BLaER1 (cell line): ENCODE measurements at regions not wholly inside any gene's neighbourhood (a gene's known extent, or its start where the extent isn't known, plus 50 kb on each side); places are given as distances from the start of the nearest gene placed in this dataset.
"Not testable (repeated sequence)": the region's sequence is repeated elsewhere in the genome, so short reads cannot be mapped to it uniquely, and the experiment has no call there.

ENCODE experiments used
- H3K27ac ChIP-seq: shearing (Covaris generic); formaldehyde crosslinking; 2 replicates; pipeline ENCODE4 v1.8.1; 2022
- H3K27me3 ChIP-seq: shearing (Covaris generic); formaldehyde crosslinking; 2 replicates; pipeline ENCODE4 v1.8.1; 2022
- H3K36me3 ChIP-seq: shearing (Covaris generic); formaldehyde crosslinking; 2 replicates; pipeline ENCODE4 v1.8.1; 2022
- H3K4me1 ChIP-seq: shearing (Covaris generic); formaldehyde crosslinking; 2 replicates; pipeline ENCODE4 v1.8.1; 2022
- H3K4me2 ChIP-seq: shearing (Covaris generic); formaldehyde crosslinking; 2 replicates; pipeline ENCODE4 v1.8.1; 2022
- H3K4me3 ChIP-seq: shearing (Covaris generic); formaldehyde crosslinking; 2 replicates; pipeline ENCODE4 v1.8.1; 2022
- H3K9ac ChIP-seq: shearing (Covaris generic); formaldehyde crosslinking; 2 replicates; pipeline ENCODE4 v1.8.1; 2022
- H3K9me3 ChIP-seq: shearing (Covaris generic); formaldehyde crosslinking; 2 replicates; pipeline ENCODE4 v1.8.1; 2022
- H4K20me1 ChIP-seq: shearing (Covaris generic); formaldehyde crosslinking; 2 replicates; pipeline ENCODE4 v1.8.1; 2022
- Cebpa-rat ChIP-seq: shearing (Covaris generic); IDR thresholded peaks from 2 replicates; pipeline ENCODE4 v1.8.1; 2022

- peaks cover 52% of the 10 kb centered on the region for H3K4me1 ChIP-seq
- H3K4me2 ChIP-seq = peak overlapping the region; percentile 79
- TF ChIP-seq Cebpa-rat = no peak
- H3K27ac ChIP-seq = peak overlapping the region; percentile 77; the same call in 1 of the 2 replicates
- no peaks in the 10 kb centered on the region for H4K20me1 ChIP-seq
- no peaks in the 10 kb centered on the region for H3K36me3 ChIP-seq
- peak overlapping the region; percentile 48 for H3K4me3 ChIP-seq
- H3K9me3 ChIP-seq = no peaks in the 10 kb centered on the region
- H3K27me3 ChIP-seq = no peaks in the 10 kb centered on the region
- no peak overlapping the region for H3K9ac ChIP-seq
Measured at GRCh38 chr12:75855360-75855759, 176.2 kb downstream of the PHLDA1 start.

- Histone ChIP-seq H3K27ac (peak overlapping the region; percentile 77), H3K4me1 (peaks cover 52% of the 10 kb centered on the region), H3K27me3 (no peaks in the 10 kb centered on the region), H3K36me3 (no peaks in the 10 kb centered on the region), H3K4me2 (peak overlapping the region; percentile 79), H3K9ac (peak overlapping the region; percentile 6; the same call in 1 of the 2 replicates), H3K9me3 (no peaks in the 10 kb centered on the region), H3K4me3 (peak overlapping the region; percentile 48), H4K20me1 (no peaks in the 10 kb centered on the region)
- TF ChIP-seq Cebpa-rat = no peak
Measured at GRCh38 chr12:75854681-75855309, 176.8 kb downstream of the PHLDA1 start.

- H3K4me2 ChIP-seq = peak overlapping the region; percentile 79
Measured at GRCh38 chr12:75854137-75854536, 177.4 kb downstream of the PHLDA1 start.

GRCh38 chr12:75853626-75854025, 177.9 kb downstream of the PHLDA1 start:
- H3K27ac ChIP-seq = peak overlapping the region; percentile 77
- H3K9ac ChIP-seq = peak overlapping the region; percentile 68; the same call in 1 of the 2 replicates
- H3K36me3 ChIP-seq = no peaks in the 10 kb centered on the region
- H3K27me3 ChIP-seq = no peaks in the 10 kb centered on the region
- no peaks in the 10 kb centered on the region for H4K20me1 ChIP-seq
- peak overlapping the region; percentile 79 for H3K4me2 ChIP-seq
- H3K4me3 ChIP-seq = peak overlapping the region; percentile 43
- peaks cover 52% of the 10 kb centered on the region for H3K4me1 ChIP-seq
- no peak for TF ChIP-seq Cebpa-rat
- H3K9me3 ChIP-seq = no peaks in the 10 kb centered on the region

More at GRCh38 chr12:75854137-75854536, 177.4 kb downstream of the PHLDA1 start:
- H3K36me3 ChIP-seq, H3K9me3 ChIP-seq, H4K20me1 ChIP-seq, H3K27me3 ChIP-seq: not testable (repeated sequence)
- peak overlapping the region; percentile 68; the same call in 1 of the 2 replicates for H3K9ac ChIP-seq
- peak overlapping the region; percentile 43 for H3K4me3 ChIP-seq
- peaks cover 52% of the 10 kb centered on the region for H3K4me1 ChIP-seq
- H3K27ac ChIP-seq = peak overlapping the region; percentile 77

GRCh38 chr12:75852956-75853355, 178.6 kb downstream of the PHLDA1 start:
- no peak overlapping the region for H3K4me3 ChIP-seq
- H4K20me1 ChIP-seq = no peaks in the 10 kb centered on the region
- peak overlapping the region; percentile 77 for H3K27ac ChIP-seq
- TF ChIP-seq Cebpa-rat = no peak
- no peaks in the 10 kb centered on the region for H3K9me3 ChIP-seq
- peak overlapping the region; percentile 79 for H3K4me2 ChIP-seq
- no peak overlapping the region for H3K9ac ChIP-seq
- H3K4me1 ChIP-seq = peaks cover 52% of the 10 kb centered on the region
- H3K27me3 ChIP-seq = no peaks in the 10 kb centered on the region
- H3K36me3 ChIP-seq = no peaks in the 10 kb centered on the region

GRCh38 chr12:75852143-75852542, 179.4 kb downstream of the PHLDA1 start:
- Histone ChIP-seq H4K20me1 (no peaks in the 10 kb centered on the region), H3K4me1 (peaks cover 52% of the 10 kb centered on the region), H3K4me3 (no peak overlapping the region), H3K27me3 (no peaks in the 10 kb centered on the region), H3K9ac (no peak overlapping the region), H3K4me2 (peak overlapping the region; percentile 79), H3K27ac (no peak overlapping the region), H3K36me3 (no peaks in the 10 kb centered on the region), H3K9me3 (no peaks in the 10 kb centered on the region)
- no peak for TF ChIP-seq Cebpa-rat

- Histone ChIP-seq H3K9me3 (peaks cover 3% of the 10 kb centered on the region; the same call in 1 of the 2 replicates), H4K20me1 (no peaks in the 10 kb centered on the region), H3K36me3 (no peaks in the 10 kb centered on the region), H3K27me3 (no peaks in the 10 kb centered on the region), H3K9ac (no peak overlapping the region), H3K27ac (0 out of 2 replicates have a peak overlapping the region, but pooled peaks have one; percentile 14), H3K4me2 (no peak overlapping the region), H3K4me3 (no peak overlapping the region), H3K4me1 (peaks cover 42% of the 10 kb centered on the region)
- TF ChIP-seq Cebpa-rat = no peak
Measured at GRCh38 chr12:75850721-75851462, 180.7 kb downstream of the PHLDA1 start.

- H4K20me1 ChIP-seq = no peaks in the 10 kb centered on the region
- H3K36me3 ChIP-seq = no peaks in the 10 kb centered on the region
- no peak overlapping the region for H3K4me3 ChIP-seq
- H3K9ac ChIP-seq = no peak overlapping the region
- H3K4me2 ChIP-seq = no peak overlapping the region
- no peaks in the 10 kb centered on the region for H3K27me3 ChIP-seq
- no peak for TF ChIP-seq Cebpa-rat
- peaks cover 3% of the 10 kb centered on the region; the same call in 1 of the 2 replicates for H3K9me3 ChIP-seq
- H3K4me1 ChIP-seq = peaks cover 22% of the 10 kb centered on the region
- no peak overlapping the region for H3K27ac ChIP-seq
Measured at GRCh38 chr12:75848961-75849360, 182.6 kb downstream of the PHLDA1 start.

GRCh38 chr12:75848431-75848925, 183.1 kb downstream of the PHLDA1 start:
- Histone ChIP-seq H4K20me1 (no peaks in the 10 kb centered on the region), H3K4me3 (no peak overlapping the region), H3K4me1 (peaks cover 17% of the 10 kb centered on the region), H3K36me3 (no peaks in the 10 kb centered on the region), H3K9me3 (peaks cover 3% of the 10 kb centered on the region; the same call in 1 of the 2 replicates), H3K4me2 (no peak overlapping the region), H3K27me3 (no peaks in the 10 kb centered on the region), H3K27ac (no peak overlapping the region), H3K9ac (no peak overlapping the region)
- TF ChIP-seq Cebpa-rat = no peak

GRCh38 chr12:75846102-75846501, 185.5 kb downstream of the PHLDA1 start:
- Histone ChIP-seq H3K9me3 (peaks cover 3% of the 10 kb centered on the region; the same call in 1 of the 2 replicates), H3K36me3 (no peaks in the 10 kb centered on the region), H4K20me1 (no peaks in the 10 kb centered on the region), H3K4me2 (no peak overlapping the region), H3K4me3 (no peak overlapping the region), H3K27me3 (no peaks in the 10 kb centered on the region), H3K27ac (no peak overlapping the region), H3K9ac (no peak overlapping the region), H3K4me1 (no peaks in the 10 kb centered on the region)
- no peak for TF ChIP-seq Cebpa-rat
